Common myeloid progenitor, CD34-positive (primary cell): ENCODE measurements at regions not wholly inside any gene's neighbourhood (a gene's known extent, or its start where the extent isn't known, plus 50 kb on each side); places are given as distances from the start of the nearest gene placed in this dataset.

ENCODE experiments used
- CTCF ChIA-PET: fragments of 350-600 bp; sonication (Branson Sonifier 250); formaldehyde crosslinking; loops from one replicate; lab custom pipeline; 2021; ENCODE audit warnings: antibody characterized with exemption; lab: Charles Lee
- POLR2A ChIA-PET: fragments of 350-600 bp; sonication (Branson Sonifier 250); formaldehyde crosslinking; loops from one replicate; lab custom pipeline; 2021; ENCODE audit warnings: antibody characterized with exemption; lab: Charles Lee
- DNase-seq, 3 donors: peaks; one replicate each; pipeline versions ENCODE4 v3.0.0 to v3.0.0-alpha.2; 2013
- H3K27ac ChIP-seq, 2 experiments: 1 replicate in 1 of 2; 2 replicates in 1 of 2; pipeline ENCODE4 v1.7.0; 2013; ENCODE audit warnings: inconsistent platforms in 2 of 2, low read length in 2 of 2, mild to moderate bottlenecking in 2 of 2, low read depth in 1 of 2, moderate library complexity in 1 of 2; ENCODE audit not compliant: severe bottlenecking in 2 of 2, insufficient read depth in 1 of 2, poor library complexity in 1 of 2
- H3K27me3 ChIP-seq, 5 experiments: replicated peaks in 2 of 5; 1 replicate in 3 of 5; 2 replicates in 2 of 5; pipeline versions ENCODE4 v1.6.1 to v1.7.0; 2013; ENCODE audit warnings: low read length in 4 of 5, mild to moderate bottlenecking in 2 of 5, moderate library complexity in 2 of 5, inconsistent platforms in 1 of 5; ENCODE audit not compliant: insufficient read depth in 5 of 5, control insufficient read depth in 4 of 5
- H3K36me3 ChIP-seq, 4 experiments: 1 replicate in 2 of 4; 2 replicates in 2 of 4; pipeline versions ENCODE4 v1.6.1 to v1.7.0; 2013; ENCODE audit warnings: low read length in 3 of 4, control low read depth in 1 of 4, mild to moderate bottlenecking in 1 of 4; ENCODE audit not compliant: control insufficient read depth in 4 of 4, insufficient read depth in 4 of 4
- H3K4me1 ChIP-seq, 4 experiments: 1 replicate in 3 of 4; 2 replicates in 1 of 4; pipeline versions ENCODE4 v1.6.1 to v1.7.1; 2013; ENCODE audit warnings: low read length in 3 of 4, mild to moderate bottlenecking in 3 of 4, control low read depth in 1 of 4, inconsistent platforms in 1 of 4, moderate library complexity in 1 of 4; ENCODE audit not compliant: control insufficient read depth in 4 of 4, insufficient read depth in 4 of 4; ENCODE audit errors: control extremely low read depth in 1 of 4
- H3K4me3 ChIP-seq, 7 experiments: 1 replicate in 4 of 7; 2 replicates in 3 of 7; pipeline versions ENCODE4 v1.5.1 to v1.7.0; 2013; ENCODE audit warnings: mild to moderate bottlenecking in 7 of 7, low read length in 6 of 7, moderate library complexity in 6 of 7, inconsistent platforms in 2 of 7, low read depth in 2 of 7, control low read depth in 1 of 7; ENCODE audit not compliant: insufficient read depth in 4 of 7, control insufficient read depth in 1 of 7; ENCODE audit errors: extremely low read depth in 1 of 7
- H3K9me3 ChIP-seq, 5 experiments: 1 replicate in 4 of 5; 2 replicates in 1 of 5; pipeline versions ENCODE4 v1.6.1 to v1.7.1; 2013; ENCODE audit warnings: low read length in 4 of 5, mild to moderate bottlenecking in 2 of 5, inconsistent platforms in 1 of 5, low read depth in 1 of 5, moderate library complexity in 1 of 5; ENCODE audit not compliant: control insufficient read depth in 4 of 5, insufficient read depth in 2 of 5; ENCODE audit errors: control extremely low read depth in 1 of 5
- WGBS: methylation state at CpG from one replicate; pipeline ENCODE4 v1.1.5; 2013; ENCODE audit not compliant: insufficient coverage; 5-methylcytosine and 5-hydroxymethylcytosine counted together

DNA sequence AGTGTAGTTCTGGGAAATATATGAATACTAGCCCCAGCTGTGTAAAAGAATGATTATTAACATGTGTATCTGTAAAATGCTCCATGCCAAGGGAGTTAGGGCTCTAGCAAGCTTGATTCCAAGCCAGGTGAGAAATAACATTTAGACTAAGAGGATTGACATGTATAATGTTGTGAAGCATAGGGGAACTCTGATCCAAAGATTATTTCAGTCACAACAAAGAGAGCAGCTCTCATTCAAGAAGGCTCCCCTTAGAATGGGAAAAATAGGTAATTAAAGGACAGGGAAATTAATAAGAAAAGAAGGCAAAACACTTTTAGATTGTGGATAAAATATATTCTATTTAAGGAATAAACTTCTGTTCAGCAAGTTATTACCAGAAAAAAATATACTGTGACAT, 347.3 kb upstream of the CDH7 start:
- H3K27ac ChIP-seq: no peak overlapping the region
- H3K27me3 ChIP-seq: no peaks in the 10 kb centered on the region
- no peaks in the 10 kb centered on the region for H3K4me1 ChIP-seq
- H3K36me3 ChIP-seq: no peaks in the 10 kb centered on the region
- DNase-seq: no peak
- H3K9me3 ChIP-seq: no peaks in the 10 kb centered on the region
- ChIA-PET CTCF (no interaction called here), POLR2A (no interaction called here)
- no peak overlapping the region for H3K4me3 ChIP-seq

DNA sequence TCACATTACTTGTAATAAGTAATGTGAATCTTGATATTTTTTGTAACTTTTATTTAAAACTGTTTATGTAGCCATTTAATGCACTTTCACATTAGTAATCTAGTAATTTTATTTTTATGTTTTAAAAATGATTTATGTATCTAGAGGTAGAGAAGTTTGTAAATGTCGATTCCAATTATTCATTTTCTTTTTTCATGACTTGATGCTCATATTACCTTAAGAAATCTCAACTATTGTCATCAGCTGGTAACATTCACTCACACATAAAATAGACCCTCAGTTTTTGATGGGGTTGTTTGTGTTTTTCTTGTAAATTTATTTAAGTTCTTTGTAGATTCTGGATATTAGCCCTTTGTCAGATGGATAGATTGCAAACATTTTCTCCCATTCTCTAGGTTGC, 351.7 kb upstream of the CDH7 start:
- CTCF ChIA-PET: no interaction called here
- Histone ChIP-seq H3K27ac (no peak overlapping the region), H3K36me3 (no peaks in the 10 kb centered on the region), H3K9me3 (no peaks in the 10 kb centered on the region), H3K4me1 (no peaks in the 10 kb centered on the region), H3K4me3 (no peak overlapping the region), H3K27me3 (no peaks in the 10 kb centered on the region)
- POLR2A ChIA-PET: no interaction called here
- WGBS: no CpG with 5 or more reads among the region's 1 CpG
- DNase-seq: no peak

DNA sequence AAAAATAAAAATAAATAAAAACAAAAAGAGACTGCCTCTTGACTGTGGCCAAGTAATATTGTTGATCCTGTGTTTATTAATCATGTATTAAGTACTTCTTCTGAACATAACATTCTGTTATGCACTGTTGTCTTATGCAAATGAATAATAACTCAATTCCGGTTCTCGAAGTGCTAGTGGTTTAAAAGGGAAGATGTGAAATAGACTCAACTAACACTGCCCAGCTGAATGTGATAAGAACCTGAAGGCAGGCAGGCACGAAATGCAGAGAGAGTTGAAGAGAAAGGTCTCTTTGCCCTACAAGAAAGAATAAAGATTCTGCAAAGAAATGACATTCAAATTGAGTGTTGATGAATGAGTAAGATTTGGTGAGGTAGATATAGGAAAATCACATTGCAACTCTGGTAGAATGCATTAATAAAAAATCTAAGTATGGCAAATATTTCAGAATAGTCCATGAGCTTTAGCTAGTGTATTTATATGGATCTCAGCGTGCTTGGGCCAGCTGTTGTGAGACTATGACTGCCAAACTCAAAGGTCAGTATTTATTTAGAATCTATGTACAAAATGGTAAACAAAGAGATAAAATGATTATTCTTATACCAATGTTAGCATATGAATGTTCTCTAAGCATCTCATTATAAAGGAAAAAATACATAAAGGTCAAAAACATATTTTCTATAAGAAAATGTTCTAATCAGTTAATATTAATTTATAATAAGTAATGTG, 352.3 kb upstream of the CDH7 start:
- 93% methylated on average over 3 of the region's 4 CpGs for WGBS
- Histone ChIP-seq H3K9me3 (no peaks in the 10 kb centered on the region), H3K36me3 (no peaks in the 10 kb centered on the region), H3K27me3 (no peaks in the 10 kb centered on the region), H3K4me1 (no peaks in the 10 kb centered on the region), H3K4me3 (no peak overlapping the region), H3K27ac (no peak overlapping the region)
- CTCF ChIA-PET: no interaction called here
- POLR2A ChIA-PET: no interaction called here
- no peak for DNase-seq

DNA sequence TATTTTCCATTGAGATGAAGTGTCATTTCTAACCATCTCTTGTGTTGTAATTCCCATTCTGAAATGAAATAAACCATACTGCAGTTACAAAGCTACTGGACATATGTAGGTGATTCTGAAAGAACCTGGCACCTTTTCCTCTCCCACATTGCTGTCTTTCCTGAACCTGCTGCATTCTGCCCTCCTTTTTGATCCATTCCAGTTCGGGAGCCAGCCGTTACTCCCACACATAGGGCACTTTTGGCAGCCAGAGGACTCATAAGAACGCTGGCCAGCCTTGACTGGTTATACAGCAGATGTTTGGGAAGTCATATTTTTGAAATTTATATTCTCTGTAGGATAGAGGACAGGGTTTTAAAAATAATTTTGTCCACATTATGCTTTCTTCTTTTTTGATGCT, 369.8 kb upstream of the CDH7 start:
- peaks cover 0 to 3% (median 0%) of the 10 kb centered on the region in 5 experiments for H3K9me3 ChIP-seq
- no peaks in the 10 kb centered on the region for H3K4me1 ChIP-seq
- no peak overlapping the region for H3K4me3 ChIP-seq
- no peak for DNase-seq
- no peaks in the 10 kb centered on the region for H3K36me3 ChIP-seq
- no peaks in the 10 kb centered on the region for H3K27me3 ChIP-seq
- no peak overlapping the region for H3K27ac ChIP-seq
- 100% methylated on average over 2 of the region's 3 CpGs for WGBS
- POLR2A ChIA-PET: no interaction called here
- CTCF ChIA-PET: no interaction called here

DNA sequence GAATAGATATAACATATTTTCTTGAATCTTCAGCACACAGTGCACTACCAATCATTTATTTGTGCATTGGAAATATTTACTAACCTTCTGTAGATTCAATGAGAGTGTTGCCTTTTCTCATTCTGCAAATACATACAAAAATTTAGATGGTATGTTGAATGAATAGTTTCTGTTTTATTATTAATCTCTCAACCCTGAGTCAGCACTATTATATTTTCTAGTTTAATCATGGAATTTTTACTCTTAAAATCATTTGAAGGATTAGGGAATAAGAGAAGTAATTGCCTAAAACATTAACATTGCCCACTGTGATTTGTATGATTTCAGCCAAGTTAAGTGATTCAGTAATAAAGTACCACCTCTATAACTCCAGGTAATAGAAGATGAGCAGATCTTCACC, 370.2 kb upstream of the CDH7 start:
- Histone ChIP-seq H3K4me3 (no peak overlapping the region), H3K9me3 (peaks cover 0 to 3% (median 0%) of the 10 kb centered on the region in 5 experiments), H3K4me1 (no peaks in the 10 kb centered on the region), H3K27ac (no peak overlapping the region), H3K36me3 (no peaks in the 10 kb centered on the region), H3K27me3 (no peaks in the 10 kb centered on the region)
- POLR2A ChIA-PET: no interaction called here
- DNase-seq: no peak
- CTCF ChIA-PET: no interaction called here

DNA sequence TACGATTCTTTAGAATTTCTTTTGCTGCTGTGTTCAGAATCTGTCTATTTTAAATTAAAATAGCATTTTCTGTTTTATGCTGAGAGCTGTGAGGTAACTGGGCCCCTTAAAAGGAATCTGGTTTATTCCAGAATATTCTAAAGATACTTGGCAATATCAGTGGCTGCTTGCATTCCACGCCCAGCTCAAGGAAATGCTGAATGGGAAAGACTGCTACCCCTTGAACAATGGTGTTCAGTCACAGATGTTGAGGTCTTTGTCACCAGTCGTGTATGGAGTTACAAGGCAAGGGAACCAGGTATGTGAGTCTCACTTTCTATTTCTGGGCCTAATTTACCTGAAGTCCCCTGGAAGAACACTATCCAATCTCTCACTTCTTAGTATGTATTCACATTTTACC, 377.9 kb upstream of the CDH7 start:
- ChIA-PET POLR2A (no interaction called here), CTCF (no interaction called here)
- 100% methylated on average over 1 of the region's 3 CpGs for WGBS
- DNase-seq: no peak
- H3K27me3 ChIP-seq: no peaks in the 10 kb centered on the region
- no peak overlapping the region for H3K4me3 ChIP-seq
- no peaks in the 10 kb centered on the region for H3K9me3 ChIP-seq
- H3K36me3 ChIP-seq: no peaks in the 10 kb centered on the region
- no peak overlapping the region for H3K27ac ChIP-seq
- H3K4me1 ChIP-seq: peaks cover 0 to 8% (median 6%) of the 10 kb centered on the region in 4 experiments

DNA sequence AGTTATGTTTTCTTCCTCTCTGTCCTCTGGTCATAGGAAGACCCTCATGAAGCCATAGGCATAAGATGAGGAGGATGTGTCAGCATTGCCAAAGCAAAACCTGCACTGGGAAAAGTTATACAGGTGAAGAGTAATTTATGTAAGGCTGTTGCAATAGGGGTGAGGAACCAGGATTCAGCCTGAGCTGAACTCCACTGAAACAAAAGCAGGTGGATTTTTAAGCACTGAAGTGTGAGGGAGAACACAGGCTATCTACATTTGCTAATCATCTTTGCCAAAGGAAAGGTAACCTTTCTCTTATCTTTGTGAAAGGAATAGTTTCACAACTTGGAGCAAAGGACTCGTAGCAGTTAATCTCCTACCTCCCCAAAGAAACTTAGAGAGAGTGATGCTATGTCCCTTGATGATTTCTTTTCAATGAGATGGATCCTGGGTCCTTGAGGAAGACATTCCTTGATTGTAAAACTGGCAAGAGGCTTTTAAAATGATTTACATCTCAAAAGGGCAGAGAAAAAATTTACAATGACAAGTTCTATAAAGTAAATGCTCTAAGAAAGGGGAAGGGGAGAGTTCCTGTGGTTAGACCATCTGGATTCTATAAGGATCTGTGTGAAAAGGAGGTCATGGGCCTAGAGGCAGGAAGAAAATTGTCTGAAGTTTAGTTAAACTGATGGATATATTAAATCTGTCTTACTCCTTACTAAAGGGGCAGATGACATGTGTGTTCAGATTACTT, 385.4 kb upstream of the CDH7 start:
- no peak overlapping the region for H3K27ac ChIP-seq
- ChIA-PET CTCF (no interaction called here), POLR2A (no interaction called here)
- peaks cover 3 to 29% (median 12%) of the 10 kb centered on the region in 4 experiments for H3K4me1 ChIP-seq
- no peaks in the 10 kb centered on the region for H3K36me3 ChIP-seq
- H3K27me3 ChIP-seq: no peaks in the 10 kb centered on the region
- no CpG with 5 or more reads among the region's 1 CpG for WGBS
- H3K4me3 ChIP-seq: no peak overlapping the region
- H3K9me3 ChIP-seq: no peaks in the 10 kb centered on the region
- DNase-seq: peak in 2 of 3 donors; percentile 36 to 54
